CD14-positive monocyte (primary cell): ENCODE measurements at regions not wholly inside any gene's neighbourhood (a gene's known extent, or its start where the extent isn't known, plus 50 kb on each side); places are given as distances from the start of the nearest gene placed in this dataset.

Experiments used
- DNase-seq, 3 donors: peaks; one replicate each; pipeline ENCODE4 v3.0.0-alpha.2; 2011 to 2022
- H2AFZ ChIP-seq: 2 replicates; pipeline ENCODE4 v1.6.0; 2012; ENCODE audit warnings: mild to moderate bottlenecking, low read depth, low read length, inconsistent platforms; ENCODE audit not compliant: insufficient read depth, poor library complexity, severe bottlenecking
- H3K27ac ChIP-seq, 2 donors: 1 replicate in 1 of 2; 2 replicates in 1 of 2; pipeline ENCODE4 v1.5.1; 2012 to 2013; ENCODE audit warnings: low read length in 2 of 2, control low read depth in 1 of 2, inconsistent platforms in 1 of 2, low read depth in 1 of 2, mild to moderate bottlenecking in 1 of 2
- H3K27me3 ChIP-seq, 2 donors: one replicate each; pipeline versions ENCODE4 v1.6.0 to v1.6.1; 2011 to 2013; ENCODE audit warnings: low read length in 2 of 2; ENCODE audit not compliant: control insufficient read depth in 2 of 2, insufficient read depth in 2 of 2
- H3K36me3 ChIP-seq, 2 donors: replicated peaks in 1 of 2; 1 replicate in 1 of 2; 2 replicates in 1 of 2; pipeline versions ENCODE4 v1.5.1 to v1.6.1; 2012 to 2013; ENCODE audit warnings: low read length in 2 of 2, control low read depth in 1 of 2, inconsistent platforms in 1 of 2, mild to moderate bottlenecking in 1 of 2; ENCODE audit not compliant: insufficient read depth in 2 of 2, control insufficient read depth in 1 of 2
- H3K4me1 ChIP-seq, 2 donors: 1 replicate in 1 of 2; 2 replicates in 1 of 2; pipeline versions ENCODE4 v1.5.1 to v1.6.1; 2012 to 2013; ENCODE audit warnings: low read length in 2 of 2, control low read depth in 1 of 2, inconsistent platforms in 1 of 2, mild to moderate bottlenecking in 1 of 2, moderate library complexity in 1 of 2; ENCODE audit not compliant: insufficient read depth in 2 of 2, control insufficient read depth in 1 of 2
- H3K4me2 ChIP-seq: replicated peaks from 2 replicates; pipeline ENCODE3; 2012; ENCODE audit warnings: low read length, moderate library complexity, mild to moderate bottlenecking; ENCODE audit not compliant: poor library complexity, severe bottlenecking; ENCODE audit errors: extremely low read depth
- H3K4me3 ChIP-seq, 3 experiments: fragments of 200-600 bp in 1 of 3; sonication (generic) in 1 of 3; replicated peaks in 1 of 3; 1 replicate in 2 of 3; 2 replicates in 1 of 3; pipeline ENCODE4 v1.5.1; 2011 to 2013; ENCODE audit warnings: low read length in 3 of 3, mild to moderate bottlenecking in 3 of 3, control low read depth in 2 of 3, low read depth in 2 of 3, inconsistent platforms in 1 of 3, moderate library complexity in 1 of 3
- H3K79me2 ChIP-seq: 2 replicates; pipeline ENCODE4 v1.6.0; 2012; ENCODE audit warnings: mild to moderate bottlenecking, control low read depth, inconsistent platforms, low read length, moderate library complexity; ENCODE audit not compliant: insufficient read depth
- H3K9ac ChIP-seq: 2 replicates; pipeline ENCODE4 v1.6.0; 2017; ENCODE audit warnings: low read length, mild to moderate bottlenecking; ENCODE audit not compliant: insufficient read depth, poor library complexity, severe bottlenecking
- H3K9me3 ChIP-seq, 2 donors: replicated peaks in 1 of 2; 1 replicate in 1 of 2; 2 replicates in 1 of 2; pipeline versions ENCODE4 v1.5.1 to v1.6.1; 2012 to 2013; ENCODE audit warnings: low read length in 2 of 2, control low read depth in 1 of 2; ENCODE audit not compliant: control insufficient read depth in 1 of 2, insufficient read depth in 1 of 2
- H4K20me1 ChIP-seq: 2 replicates; pipeline ENCODE4 v1.6.0; 2012; ENCODE audit warnings: mild to moderate bottlenecking, low read length, control low read depth, moderate library complexity; ENCODE audit not compliant: insufficient read depth
- H3K27ac Mint-ChIP-seq, 7 donors: one replicate each; pipeline ENCODE4 v1.8.0; 2020; ENCODE audit warnings: mild to moderate bottlenecking in 7 of 7, mixed read lengths in 7 of 7, moderate library complexity in 6 of 7, inconsistent platforms in 2 of 7
- H3K27me3 Mint-ChIP-seq, 3 donors: one replicate each; pipeline ENCODE4 v1.8.0; 2021 to 2022; ENCODE audit warnings: low read depth in 3 of 3, mild to moderate bottlenecking in 3 of 3, mixed read lengths in 3 of 3, moderate library complexity in 3 of 3, inconsistent platforms in 1 of 3
- H3K36me3 Mint-ChIP-seq, 2 donors: one replicate each; pipeline ENCODE4 v1.8.0; 2020; ENCODE audit warnings: mixed read lengths in 2 of 2, inconsistent platforms in 1 of 2, mild to moderate bottlenecking in 1 of 2
- H3K4me1 Mint-ChIP-seq: one replicate; pipeline ENCODE4 v1.8.0; 2020; ENCODE audit warnings: mild to moderate bottlenecking, mixed read lengths
- H3K4me3 Mint-ChIP-seq, 2 donors: one replicate each; pipeline ENCODE4 v1.8.0; 2020; ENCODE audit warnings: mild to moderate bottlenecking in 2 of 2, mixed read lengths in 2 of 2, moderate library complexity in 1 of 2
- H3K9me3 Mint-ChIP-seq, 7 donors: one replicate each; pipeline ENCODE4 v1.8.0; 2020 to 2022; ENCODE audit warnings: mixed read lengths in 7 of 7, mild to moderate bottlenecking in 6 of 7, moderate library complexity in 6 of 7, inconsistent platforms in 2 of 7
- CTCF ChIP-seq: fragments of 200-600 bp; IDR thresholded peaks from one replicate; pipeline ENCODE4 v1.8.0; 2022; ENCODE audit warnings: antibody characterized with exemption, mild to moderate bottlenecking
- WGBS: methylation state at CpG from one replicate; pipeline ENCODE4 v1.1.5; 2013; ENCODE audit warnings: missing lambda C conversion rate; ENCODE audit not compliant: insufficient coverage; 5-methylcytosine and 5-hydroxymethylcytosine counted together
- intact Hi-C, 2 donors: fragments of 100-400 bp; cut with micrococcal nuclease; formaldehyde crosslinking; loops; one replicate each; pipeline versions ENCODE4 v1.15.0 to v1.15.1; 2023

DNA sequence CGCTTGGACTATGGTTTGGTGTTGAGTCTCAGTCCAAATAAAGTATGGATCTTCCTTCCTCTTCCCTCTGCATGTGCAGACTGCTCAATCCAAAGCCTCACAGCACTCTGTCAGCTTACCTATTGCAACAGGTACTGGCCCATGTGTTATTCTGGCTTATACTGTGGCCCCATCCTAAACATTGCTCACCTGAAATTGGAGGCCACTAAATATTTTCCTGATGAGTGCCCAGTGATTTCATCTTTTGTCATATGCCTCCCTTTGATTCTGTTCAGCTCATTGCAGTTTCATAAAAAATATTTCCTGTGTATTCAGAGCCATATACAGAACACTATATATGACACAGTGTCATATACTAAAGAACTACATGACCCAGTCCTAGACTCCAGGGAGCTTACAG lies 86.3 kb upstream of the FAM136A start:
- Mint-ChIP-seq H3K36me3 (no peaks in the 10 kb centered on the region), H3K4me1 (no peaks in the 10 kb centered on the region), H3K27ac (no peak overlapping the region), H3K9me3 (peaks cover 0 to 7% (median 5%) of the 10 kb centered on the region in 7 donors), H3K4me3 (no peak overlapping the region), H3K27me3 (peaks cover 0 to 4% (median 2%) of the 10 kb centered on the region in 3 donors)
- intact Hi-C loops: no loop called here
- H2AFZ ChIP-seq: no peak overlapping the region
- H3K9ac ChIP-seq: no peak overlapping the region
- no peak overlapping the region for H3K4me3 ChIP-seq
- H3K36me3 ChIP-seq: no peaks in the 10 kb centered on the region
- DNase-seq: no peak
- H3K9me3 ChIP-seq: peaks cover 0 to 3% of the 10 kb centered on the region in 2 donors
- H4K20me1 ChIP-seq: no peaks in the 10 kb centered on the region
- H3K27me3 ChIP-seq: no peaks in the 10 kb centered on the region
- no peaks in the 10 kb centered on the region for H3K79me2 ChIP-seq
- WGBS: no CpG with 5 or more reads among the region's 1 CpG
- H3K4me2 ChIP-seq: no peak overlapping the region
- H3K27ac ChIP-seq: no peak overlapping the region
- H3K4me1 ChIP-seq: no peaks in the 10 kb centered on the region
- no peak for TF ChIP-seq CTCF

DNA sequence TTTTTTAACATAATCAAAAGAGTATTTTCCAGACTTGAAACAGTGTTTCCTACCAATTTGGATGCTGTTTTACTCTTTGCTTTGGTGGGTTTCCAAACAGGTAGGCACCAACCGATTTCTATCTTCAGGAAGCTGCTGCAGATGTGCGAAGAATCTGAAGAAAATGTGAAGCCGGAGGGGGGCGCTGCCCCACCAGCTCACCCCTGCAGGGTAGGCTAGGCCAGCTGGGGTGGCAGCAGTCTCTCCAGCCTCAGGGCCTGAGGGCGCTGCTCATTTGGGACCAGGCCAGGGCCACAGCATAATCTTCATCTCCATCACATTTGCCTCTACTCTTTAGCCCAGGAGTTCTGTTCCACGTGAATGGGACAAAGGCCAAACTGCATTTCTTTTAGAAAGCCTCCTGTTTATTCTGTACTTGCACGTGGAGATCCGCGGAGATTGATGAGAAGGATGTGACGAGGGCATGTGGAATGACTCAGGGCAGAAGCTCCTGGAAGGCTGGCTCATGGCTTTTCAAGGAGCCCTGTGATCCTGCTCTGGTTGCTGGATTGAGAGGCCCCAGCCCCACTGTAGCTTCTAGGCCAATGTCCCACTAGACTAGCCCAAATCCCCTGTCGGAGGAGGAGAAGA lies 84.2 kb upstream of the FAM136A start:
- H3K4me3 Mint-ChIP-seq: no peak overlapping the region

More for the DNA sequence above, 84.2 kb upstream of the FAM136A start:
- H3K4me1 Mint-ChIP-seq: no peaks in the 10 kb centered on the region
- TF ChIP-seq CTCF: no peak
- Histone ChIP-seq H3K27me3 (no peaks in the 10 kb centered on the region), H3K9ac (no peak overlapping the region), H3K4me3 (no peak overlapping the region), H3K79me2 (no peaks in the 10 kb centered on the region), H3K4me1 (no peaks in the 10 kb centered on the region), H4K20me1 (no peaks in the 10 kb centered on the region), H3K36me3 (no peaks in the 10 kb centered on the region), H3K9me3 (peaks cover 0 to 4% of the 10 kb centered on the region in 2 donors), H3K27ac (no peak overlapping the region), H3K4me2 (no peak overlapping the region), H2AFZ (no peak overlapping the region)
- H3K27me3 Mint-ChIP-seq: peaks cover 2 to 4% (median 2%) of the 10 kb centered on the region in 3 donors
- WGBS: 100% methylated on average over 7 of the region's 11 CpGs
- no peak for DNase-seq
- no peaks in the 10 kb centered on the region for H3K36me3 Mint-ChIP-seq
- H3K27ac Mint-ChIP-seq: peak overlapping the region in 1 of 7 donors; percentile 23
- H3K9me3 Mint-ChIP-seq: peaks cover 0 to 9% (median 4%) of the 10 kb centered on the region in 7 donors
- intact Hi-C loops: no loop called here
